ENCODE measurements at regions not wholly inside any gene's neighbourhood (a gene's known extent, or its start where the extent isn't known, plus 50 kb on each side); places are given as distances from the start of the nearest gene placed in this dataset.
"Not testable (repeated sequence)": the region's sequence is repeated elsewhere in the genome, so short reads cannot be mapped to it uniquely, and the experiment has no call there.

DNA sequence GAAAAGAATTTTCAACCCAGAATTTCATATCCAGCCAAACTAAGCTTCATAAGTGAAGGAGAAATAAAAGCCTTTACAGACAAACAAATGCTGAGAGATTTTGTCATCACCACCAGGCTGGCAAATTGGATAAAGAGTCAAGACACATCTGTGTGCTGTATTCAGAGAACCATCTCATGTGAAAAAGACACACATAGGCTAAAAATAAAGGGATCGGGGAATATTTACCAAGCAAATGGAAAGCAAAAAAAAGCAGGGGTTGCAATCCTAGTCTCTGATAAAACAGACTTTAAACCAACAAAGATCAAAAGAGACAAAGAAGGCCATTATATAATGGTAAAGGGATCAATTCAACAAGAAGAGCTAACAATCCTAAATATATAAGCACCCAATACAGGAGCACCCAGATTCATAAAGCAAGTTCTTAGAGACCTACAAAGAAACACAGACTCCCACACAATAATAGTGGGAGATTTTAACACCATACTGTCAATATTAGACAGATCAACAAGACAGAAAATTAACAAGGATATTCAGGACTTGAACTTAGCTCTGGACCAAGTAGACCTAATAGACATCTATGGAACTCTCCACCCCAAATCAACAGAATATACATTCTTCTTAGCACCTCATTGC lies 55.9 kb upstream of the ACSM6 start:
- not testable (repeated sequence) for DNase-seq (ENCODE audit: low spot score)

DNA sequence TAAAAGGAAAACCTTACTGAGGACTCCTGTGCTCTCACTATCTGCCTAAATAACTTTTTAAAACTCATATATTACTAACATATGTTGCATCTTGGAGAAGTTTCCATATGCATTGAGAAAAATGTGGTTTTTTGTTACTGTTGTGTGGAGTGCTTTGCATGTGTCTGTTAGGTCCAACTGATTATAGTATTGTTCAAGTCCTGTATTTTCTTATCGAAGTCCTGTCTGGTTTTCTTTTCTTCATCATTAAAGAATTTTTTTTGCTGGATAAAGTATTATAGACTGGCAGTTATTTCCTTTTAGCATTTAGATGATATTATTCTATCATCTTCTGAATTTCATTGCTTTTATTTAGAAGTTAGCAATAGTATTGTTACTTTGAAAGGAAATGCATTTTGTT lies 59.5 kb upstream of the ACSM6 start:
- DNase-seq (ENCODE audit: low spot score): no peak

- no peak for DNase-seq (ENCODE audit: low spot score)
Measured at GRCh38 chr10:95133997-95134396, 60.0 kb upstream of the ACSM6 start.

GRCh38 chr10:95133016-95133752 lies 60.9 kb upstream of the ACSM6 start:
- DNase-seq (ENCODE audit: low spot score): peak; percentile 39

- DNase-seq (ENCODE audit: low spot score): not testable (repeated sequence)
Measured at GRCh38 chr10:95130429-95130828, 61.1 kb upstream of the CYP2C8 start.

- DNase-seq (ENCODE audit: low spot score): no peak
Measured at GRCh38 chr10:95125582-95125981, 56.3 kb upstream of the CYP2C8 start.

DNA sequence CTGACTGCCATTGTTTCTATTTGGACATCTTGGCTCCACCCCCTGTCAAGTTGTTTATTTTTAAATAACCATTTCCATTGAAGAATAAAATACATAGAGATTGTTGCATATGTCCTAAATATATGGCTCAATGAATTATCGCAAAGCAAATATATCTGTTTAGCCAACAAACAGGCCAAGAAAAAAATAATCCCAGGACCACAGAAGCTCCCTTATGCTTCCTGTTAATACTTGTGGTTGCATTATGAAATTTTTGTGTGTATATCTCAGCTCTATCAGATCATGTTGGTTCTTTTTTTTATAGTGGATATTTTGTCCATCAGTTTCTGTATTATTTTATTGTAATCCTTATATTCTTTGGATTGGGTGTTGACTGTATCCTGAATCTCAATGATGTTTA lies 53.4 kb upstream of the CYP2C8 start:
- DNase-seq (ENCODE audit: low spot score): no peak

DNA sequence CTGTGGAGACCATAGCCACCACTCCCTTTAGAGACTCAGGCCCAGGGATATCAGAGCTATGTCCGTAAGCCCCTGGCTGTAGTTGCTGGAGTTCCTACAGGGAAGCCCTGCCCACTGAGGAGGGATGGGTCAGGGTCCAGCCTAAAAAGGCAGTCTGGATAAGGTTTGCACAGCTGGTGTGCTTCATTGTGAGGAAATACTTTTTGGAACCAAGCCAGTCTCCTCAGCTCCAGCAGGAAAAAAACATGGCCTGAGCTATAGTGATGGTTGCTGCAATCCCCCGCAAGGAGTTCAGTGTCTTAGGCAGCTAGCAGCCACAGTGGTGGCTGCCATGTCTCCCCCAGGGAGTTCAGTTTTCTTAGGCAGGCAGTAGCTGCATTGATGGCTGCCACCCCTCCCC lies 52.6 kb upstream of the CYP2C8 start:
- DNase-seq (ENCODE audit: low spot score): no peak
